ENCODE measurements at regions not wholly inside any gene's neighbourhood (a gene's known extent, or its start where the extent isn't known, plus 50 kb on each side); places are given as distances from the start of the nearest gene placed in this dataset.

DNA sequence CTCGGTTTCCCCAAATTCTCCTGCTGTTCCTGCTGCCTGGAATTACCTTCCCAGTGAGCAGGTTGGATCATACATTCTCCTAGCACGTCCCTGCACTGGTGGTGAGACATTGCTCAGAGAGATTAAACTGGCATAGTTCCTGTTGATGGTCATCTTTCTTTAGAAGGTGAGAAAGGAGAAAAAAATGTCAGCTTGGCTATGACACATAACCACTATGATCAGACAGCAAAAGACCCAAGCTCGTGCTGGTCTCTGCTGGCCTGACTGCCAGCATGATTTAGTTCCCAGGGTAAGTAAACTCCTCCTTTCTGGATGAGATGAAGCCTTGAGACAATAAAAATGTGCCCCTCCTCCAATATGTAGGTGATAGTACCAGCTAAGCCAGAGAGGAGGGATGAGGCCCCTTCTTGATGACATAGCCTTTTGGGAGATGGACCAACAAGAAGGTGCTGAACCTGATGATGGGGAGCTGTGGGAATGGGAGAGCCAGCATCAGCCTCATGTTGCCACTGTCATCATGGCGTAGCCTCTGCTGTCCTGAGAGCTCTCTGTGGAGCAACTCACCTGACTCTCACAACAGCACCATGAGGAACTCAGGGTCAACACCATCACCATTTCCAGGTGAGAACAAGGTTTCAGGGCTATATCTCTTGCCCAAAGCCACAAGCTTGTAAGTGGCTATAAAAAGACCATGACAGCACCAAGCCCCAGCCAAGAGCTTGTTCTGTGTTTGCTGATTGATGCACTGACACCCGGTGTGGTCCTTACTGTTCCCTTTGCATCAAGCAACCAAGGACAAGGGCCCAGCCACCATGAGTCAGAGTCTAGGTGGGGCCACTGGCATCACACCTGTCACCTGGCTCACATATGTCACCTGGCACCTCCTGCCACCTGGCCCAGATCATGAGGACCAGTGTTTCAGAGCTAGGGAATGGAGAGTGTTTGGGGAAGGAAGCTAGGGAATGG is 200.0 kb downstream of the MATN1 start:
- DNase-seq (ENCODE audit: low read depth) = no peak
- TF ChIP-seq CTCF (IDR thresholded peaks at IDR 0.05; ENCODE audit: low read depth, low read length) (no peak), POLR2A (IDR thresholded peaks at IDR 0.05; ENCODE audit: extremely low read depth, insufficient read length) (no peak), MYC (IDR thresholded peaks at IDR 0.05; ENCODE audit: low read depth, low read length) (no peak), MAX (IDR thresholded peaks at IDR 0.05; ENCODE audit: low read depth, low read length) (no peak)
- no peak overlapping the region for H3K4me3 ChIP-seq (ENCODE audit: low read depth, low read length)

- no peak for DNase-seq (ENCODE audit: low read depth)
- TF ChIP-seq POLR2A (IDR thresholded peaks at IDR 0.05; ENCODE audit: extremely low read depth, insufficient read length) (no peak), CTCF (IDR thresholded peaks at IDR 0.05; ENCODE audit: low read depth, low read length) (no peak), MYC (IDR thresholded peaks at IDR 0.05; ENCODE audit: low read depth, low read length) (no peak), MAX (IDR thresholded peaks at IDR 0.05; ENCODE audit: low read depth, low read length) (no peak)
- no peak overlapping the region for H3K4me3 ChIP-seq (ENCODE audit: low read depth, low read length)
Measured at GRCh38 chr1:30522031-30523004, 201.1 kb downstream of the MATN1 start.

- no peak overlapping the region for H3K4me3 ChIP-seq (ENCODE audit: low read depth, low read length)
- no peak for DNase-seq (ENCODE audit: low read depth)
- no peak for TF ChIP-seq MAX (IDR thresholded peaks at IDR 0.05; ENCODE audit: low read depth, low read length)
- TF ChIP-seq MYC (IDR thresholded peaks at IDR 0.05; ENCODE audit: low read depth, low read length) = no peak
Measured at GRCh38 chr1:30521261-30521865, 202.0 kb downstream of the MATN1 start.

DNA sequence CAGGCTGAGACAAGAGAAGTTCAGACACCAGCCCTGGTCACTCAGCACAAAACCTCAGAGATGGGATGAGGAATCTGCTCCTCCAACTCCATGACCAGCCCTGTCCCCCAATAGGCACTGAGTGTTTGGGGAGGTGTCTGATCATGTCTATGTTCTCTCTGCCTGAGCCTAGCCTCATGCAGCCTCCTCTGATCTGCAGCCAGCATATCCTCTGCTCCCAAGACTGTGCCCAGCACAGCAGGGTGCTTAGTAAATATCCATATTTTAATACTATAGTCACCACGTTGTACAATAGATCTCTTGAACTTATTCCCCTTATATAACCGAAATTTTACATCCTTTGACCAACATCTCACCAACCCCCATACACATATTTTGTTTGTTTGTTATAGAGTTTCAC is 202.9 kb downstream of the MATN1 start:
- H3K4me3 ChIP-seq (ENCODE audit: low read depth, low read length) = no peak overlapping the region
- TF ChIP-seq MYC (IDR thresholded peaks at IDR 0.05; ENCODE audit: low read depth, low read length) (no peak), POLR2A (IDR thresholded peaks at IDR 0.05; ENCODE audit: extremely low read depth, insufficient read length) (no peak), MAX (IDR thresholded peaks at IDR 0.05; ENCODE audit: low read depth, low read length) (no peak), CTCF (IDR thresholded peaks at IDR 0.05; ENCODE audit: low read depth, low read length) (no peak)
- no peak for DNase-seq (ENCODE audit: low read depth)

GRCh38 chr1:30519201-30519763 is 204.1 kb downstream of the MATN1 start:
- no peak for TF ChIP-seq CTCF (IDR thresholded peaks at IDR 0.05; ENCODE audit: low read depth, low read length)
- no peak for TF ChIP-seq MYC (IDR thresholded peaks at IDR 0.05; ENCODE audit: low read depth, low read length)
- no peak for TF ChIP-seq MAX (IDR thresholded peaks at IDR 0.05; ENCODE audit: low read depth, low read length)
- no peak for TF ChIP-seq POLR2A (IDR thresholded peaks at IDR 0.05; ENCODE audit: extremely low read depth, insufficient read length)
- DNase-seq (ENCODE audit: low read depth) = no peak
- no peak overlapping the region for H3K4me3 ChIP-seq (ENCODE audit: low read depth, low read length)

Data from NB4 (cell line).